CD4-positive, alpha-beta memory T cell (primary cell): ENCODE measurements at regions not wholly inside any gene's neighbourhood (a gene's known extent, or its start where the extent isn't known, plus 50 kb on each side); places are given as distances from the start of the nearest gene placed in this dataset.

Experiments
- CTCF ChIA-PET: fragments of 350-600 bp; sonication (Branson Sonifier 250); formaldehyde crosslinking; loops from one replicate; lab custom pipeline; 2021; ENCODE audit warnings: inconsistent platforms; ENCODE audit not compliant: partially characterized antibody; lab: Charles Lee
- POLR2A ChIA-PET: fragments of 350-600 bp; sonication (Branson Sonifier 250); formaldehyde crosslinking; loops from one replicate; lab custom pipeline; 2021; ENCODE audit not compliant: partially characterized antibody; lab: Charles Lee
- DNase-seq, 5 donors: peaks; one replicate each; pipeline versions ENCODE4 v3.0.0 to v3.0.0-alpha.2; 2020 to 2022; ENCODE audit warnings: mixed read lengths in 1 of 5
- H3K27ac ChIP-seq: one replicate; pipeline ENCODE4 v1.7.0; 2013; ENCODE audit warnings: low read depth, low read length
- H3K27me3 ChIP-seq: 2 replicates; pipeline ENCODE4 v1.7.0; 2013; ENCODE audit warnings: mild to moderate bottlenecking, low read length, moderate library complexity; ENCODE audit not compliant: insufficient read depth
- H3K36me3 ChIP-seq: 2 replicates; pipeline ENCODE4 v1.7.0; 2013; ENCODE audit warnings: mild to moderate bottlenecking, low read length, moderate library complexity; ENCODE audit not compliant: insufficient read depth
- H3K4me1 ChIP-seq: 2 replicates; pipeline ENCODE4 v1.7.0; 2013; ENCODE audit warnings: mild to moderate bottlenecking, low read length, moderate library complexity; ENCODE audit not compliant: insufficient read depth
- H3K4me3 ChIP-seq, 2 donors: one replicate each; pipeline ENCODE4 v1.7.0; 2013; ENCODE audit warnings: low read length in 2 of 2, mild to moderate bottlenecking in 1 of 2
- H3K9me3 ChIP-seq, 2 donors: one replicate each; pipeline ENCODE4 v1.7.0; 2013; ENCODE audit warnings: low read length in 2 of 2, control low read depth in 1 of 2; ENCODE audit not compliant: control insufficient read depth in 1 of 2
- H3K27ac Mint-ChIP-seq, 7 donors: one replicate each; pipeline ENCODE4 v1.8.0; 2020 to 2021; ENCODE audit warnings: mixed read lengths in 7 of 7, mild to moderate bottlenecking in 6 of 7, inconsistent platforms in 3 of 7, moderate library complexity in 3 of 7
- H3K27me3 Mint-ChIP-seq, 2 donors: one replicate each; pipeline ENCODE4 v1.8.0; 2020 to 2021; ENCODE audit warnings: mixed read lengths in 2 of 2
- H3K36me3 Mint-ChIP-seq, 2 donors: one replicate each; pipeline ENCODE4 v1.8.0; 2020 to 2021; ENCODE audit warnings: mixed read lengths in 2 of 2, inconsistent platforms in 1 of 2, mild to moderate bottlenecking in 1 of 2
- H3K4me1 Mint-ChIP-seq, 4 donors: one replicate each; pipeline ENCODE4 v1.8.0; 2020 to 2021; ENCODE audit warnings: mixed read lengths in 4 of 4, mild to moderate bottlenecking in 1 of 4
- H3K4me3 Mint-ChIP-seq, 8 donors: one replicate each; pipeline ENCODE4 v1.8.0; 2020 to 2021; ENCODE audit warnings: mixed read lengths in 8 of 8, mild to moderate bottlenecking in 7 of 8, moderate library complexity in 6 of 8, inconsistent platforms in 3 of 8
- H3K9me3 Mint-ChIP-seq, 8 donors: one replicate each; pipeline ENCODE4 v1.8.0; 2020 to 2021; ENCODE audit warnings: mixed read lengths in 8 of 8, mild to moderate bottlenecking in 5 of 8, inconsistent platforms in 3 of 8, moderate library complexity in 1 of 8
- intact Hi-C: fragments of 100-400 bp; cut with micrococcal nuclease; formaldehyde crosslinking; loops from one replicate; pipeline ENCODE4 v1.15.1; 2023

DNA sequence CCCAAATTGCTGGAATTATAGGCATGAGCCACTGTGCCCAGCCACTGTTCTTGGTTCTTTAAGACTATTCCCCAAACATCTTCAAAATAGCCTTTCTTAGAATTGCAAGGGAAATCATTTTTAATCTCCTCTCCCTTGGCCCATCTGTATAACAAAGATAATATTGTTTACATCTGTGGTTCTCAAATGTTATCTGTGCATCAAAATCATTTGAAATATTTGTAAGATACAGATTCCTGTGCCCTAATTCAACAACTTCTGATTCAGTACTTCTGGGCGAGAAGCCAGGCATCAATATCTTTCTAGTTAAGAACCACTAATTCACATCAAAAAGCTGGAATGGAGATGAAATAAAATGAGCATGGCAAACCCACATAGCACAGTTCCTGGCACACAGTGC, 83.0 kb downstream of the TMPRSS5 start:
- Histone ChIP-seq H3K4me3 (no peak overlapping the region), H3K36me3 (no peaks in the 10 kb centered on the region), H3K27ac (no peak overlapping the region), H3K4me1 (no peaks in the 10 kb centered on the region), H3K9me3 (no peaks in the 10 kb centered on the region), H3K27me3 (no peaks in the 10 kb centered on the region)
- intact Hi-C loops, result no loop called here
- POLR2A ChIA-PET, result no interaction called here
- peaks cover 6% of the 10 kb centered on the region in 2 donors for H3K27me3 Mint-ChIP-seq
- H3K4me1 Mint-ChIP-seq, result no peaks in the 10 kb centered on the region
- H3K4me3 Mint-ChIP-seq, result no peak overlapping the region
- CTCF ChIA-PET, result no interaction called here
- no peak for DNase-seq
- no peak overlapping the region for H3K27ac Mint-ChIP-seq
- H3K9me3 Mint-ChIP-seq, result peaks cover 0 to 22% (median 7%) of the 10 kb centered on the region in 8 donors
- no peaks in the 10 kb centered on the region for H3K36me3 Mint-ChIP-seq

DNA sequence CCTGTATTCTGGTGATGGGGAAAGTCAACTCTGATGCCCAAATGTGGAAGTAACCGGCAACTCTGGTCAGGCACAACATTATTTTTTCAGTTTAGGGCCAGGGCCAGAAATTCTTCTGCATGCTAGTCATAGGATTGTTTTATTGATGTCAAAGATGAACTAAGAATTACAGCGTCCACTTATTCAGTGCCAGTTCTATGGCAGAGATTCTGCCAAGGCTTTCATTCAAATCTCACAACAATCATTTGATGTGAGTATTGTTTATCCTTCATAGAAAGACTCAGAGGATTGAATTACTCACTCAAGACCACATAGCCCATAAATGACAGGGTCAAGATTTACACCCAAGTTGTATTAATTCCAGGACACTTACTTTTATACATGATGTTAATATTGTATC, 87.7 kb downstream of the TMPRSS5 start:
- Mint-ChIP-seq H3K36me3 (no peaks in the 10 kb centered on the region), H3K4me3 (no peak overlapping the region), H3K27ac (no peak overlapping the region), H3K4me1 (no peaks in the 10 kb centered on the region), H3K27me3 (peaks cover 4% of the 10 kb centered on the region in 2 donors), H3K9me3 (peaks cover 0 to 22% (median 7%) of the 10 kb centered on the region in 8 donors)
- Histone ChIP-seq H3K4me3 (no peak overlapping the region), H3K27ac (no peak overlapping the region), H3K27me3 (no peaks in the 10 kb centered on the region), H3K9me3 (no peaks in the 10 kb centered on the region), H3K36me3 (no peaks in the 10 kb centered on the region), H3K4me1 (no peaks in the 10 kb centered on the region)
- POLR2A ChIA-PET, result no interaction called here
- intact Hi-C loops, result no loop called here
- no peak for DNase-seq
- CTCF ChIA-PET, result no interaction called here

DNA sequence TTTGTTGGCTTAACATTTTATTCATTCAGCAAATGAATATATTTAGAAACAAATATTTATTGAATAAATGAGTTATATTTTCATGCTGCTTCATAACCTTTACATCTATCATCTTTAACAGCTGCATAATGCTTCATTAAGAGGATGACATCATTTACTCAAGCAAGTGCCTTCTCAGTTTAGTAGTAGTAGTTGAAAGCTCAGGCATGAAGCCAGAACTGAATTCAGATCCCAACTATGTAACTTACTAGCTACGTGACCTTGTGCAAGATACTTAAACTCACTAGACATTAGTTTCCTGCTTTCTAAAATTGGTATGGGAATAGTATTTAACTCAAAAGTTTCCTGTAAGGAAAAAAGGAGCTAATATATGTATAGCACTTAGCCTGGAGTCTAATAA, 90.3 kb downstream of the TMPRSS5 start:
- peaks cover 0 to 18% (median 5%) of the 10 kb centered on the region in 8 donors for H3K9me3 Mint-ChIP-seq
- H3K4me1 Mint-ChIP-seq, result no peaks in the 10 kb centered on the region
- H3K36me3 ChIP-seq, result no peaks in the 10 kb centered on the region
- H3K27me3 ChIP-seq, result no peaks in the 10 kb centered on the region
- POLR2A ChIA-PET, result no interaction called here
- peaks cover 2% of the 10 kb centered on the region in 2 donors for H3K27me3 Mint-ChIP-seq
- DNase-seq, result no peak
- CTCF ChIA-PET, result no interaction called here
- H3K27ac Mint-ChIP-seq, result no peak overlapping the region
- no peak overlapping the region for H3K4me3 ChIP-seq
- intact Hi-C loops, result no loop called here
- H3K36me3 Mint-ChIP-seq, result no peaks in the 10 kb centered on the region
- H3K4me3 Mint-ChIP-seq, result no peak overlapping the region
- H3K27ac ChIP-seq, result no peak overlapping the region
- H3K4me1 ChIP-seq, result no peaks in the 10 kb centered on the region
- no peaks in the 10 kb centered on the region for H3K9me3 ChIP-seq

DNA sequence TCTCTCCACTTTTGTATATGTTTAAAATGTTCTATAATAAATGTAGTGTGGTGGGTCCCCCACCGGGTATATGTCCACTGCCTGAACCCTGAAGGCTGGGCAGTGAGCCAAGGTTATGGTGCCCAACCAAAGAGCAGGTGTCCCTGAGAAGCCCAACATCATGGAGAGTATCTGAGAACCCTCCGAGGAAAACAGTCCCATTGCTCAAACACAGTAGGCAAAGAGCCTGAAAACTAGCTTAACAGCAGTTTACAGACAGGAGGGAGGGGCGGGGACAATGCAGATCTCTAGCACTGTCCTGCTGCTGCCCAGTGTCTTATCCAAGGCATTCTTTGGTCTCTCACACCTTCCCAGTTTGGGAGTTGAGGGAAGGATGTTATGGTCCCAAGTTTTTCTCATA, 91.0 kb downstream of the TMPRSS5 start:
- CTCF ChIA-PET, result no interaction called here
- H3K27ac Mint-ChIP-seq, result no peak overlapping the region

DNA sequence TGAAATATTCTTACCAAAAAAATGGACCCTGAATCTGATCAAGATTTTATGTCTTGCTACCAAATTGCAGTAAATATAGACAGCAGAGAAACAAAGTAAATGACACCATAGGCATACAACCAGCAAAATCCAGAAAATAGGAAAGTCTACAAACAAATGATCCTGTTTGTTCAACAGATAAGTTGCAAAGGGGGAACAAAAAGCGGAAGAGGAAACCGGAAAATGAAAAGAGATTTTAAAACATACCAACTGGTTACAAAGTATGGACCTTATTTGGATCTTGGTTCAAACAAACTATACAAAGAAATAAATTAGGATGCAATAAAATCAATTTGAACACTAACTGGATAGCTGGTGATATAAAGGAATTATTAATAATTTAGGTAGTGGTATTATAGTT, 92.0 kb downstream of the TMPRSS5 start:
- Histone ChIP-seq H3K9me3 (no peaks in the 10 kb centered on the region), H3K4me1 (no peaks in the 10 kb centered on the region), H3K4me3 (no peak overlapping the region), H3K36me3 (no peaks in the 10 kb centered on the region), H3K27me3 (no peaks in the 10 kb centered on the region), H3K27ac (no peak overlapping the region)
- intact Hi-C loops, result no loop called here
- no peak for DNase-seq
- ChIA-PET CTCF (no interaction called here), POLR2A (no interaction called here)
- Mint-ChIP-seq H3K27ac (no peak overlapping the region), H3K4me1 (no peaks in the 10 kb centered on the region), H3K9me3 (peaks cover 0 to 6% (median 0%) of the 10 kb centered on the region in 8 donors), H3K27me3 (peaks cover 2% of the 10 kb centered on the region in 2 donors), H3K36me3 (no peaks in the 10 kb centered on the region), H3K4me3 (no peak overlapping the region)

More for the DNA sequence above, 91.0 kb downstream of the TMPRSS5 start:
- H3K36me3 Mint-ChIP-seq, result no peaks in the 10 kb centered on the region
- no peaks in the 10 kb centered on the region for H3K4me1 Mint-ChIP-seq
- no peaks in the 10 kb centered on the region for H3K9me3 ChIP-seq
- no peak overlapping the region for H3K4me3 Mint-ChIP-seq
- no peak overlapping the region for H3K4me3 ChIP-seq
- H3K27me3 ChIP-seq, result no peaks in the 10 kb centered on the region
- H3K36me3 ChIP-seq, result no peaks in the 10 kb centered on the region
- no peak overlapping the region for H3K27ac ChIP-seq
- H3K9me3 Mint-ChIP-seq, result peaks cover 0 to 16% (median 5%) of the 10 kb centered on the region in 8 donors
- no peak for DNase-seq
- POLR2A ChIA-PET, result no interaction called here
- intact Hi-C loops, result no loop called here
- no peaks in the 10 kb centered on the region for H3K4me1 ChIP-seq
- peaks cover 2% of the 10 kb centered on the region in 2 donors for H3K27me3 Mint-ChIP-seq

DNA sequence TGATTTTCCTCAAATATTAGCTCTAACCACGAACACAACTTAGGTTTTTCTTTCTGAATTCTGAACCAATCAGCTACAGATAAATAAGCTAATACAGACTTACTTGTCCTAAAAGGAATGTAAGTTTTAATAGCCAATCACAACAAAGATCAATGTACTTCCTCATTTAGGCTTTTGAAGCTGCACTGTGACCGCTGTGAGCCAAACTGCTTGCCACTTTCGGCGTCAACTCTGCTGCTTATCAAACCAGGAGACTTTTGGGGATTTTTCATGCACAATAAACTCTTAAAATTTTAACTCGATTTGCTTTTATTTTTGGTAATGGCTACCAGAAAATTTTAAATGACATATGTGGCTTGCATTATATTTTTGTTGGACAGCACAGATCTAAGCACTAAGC, 92.5 kb downstream of the TMPRSS5 start:
- H3K9me3 Mint-ChIP-seq, result peaks cover 0 to 5% (median 0%) of the 10 kb centered on the region in 8 donors
- Histone ChIP-seq H3K27ac (no peak overlapping the region), H3K4me1 (no peaks in the 10 kb centered on the region), H3K9me3 (no peaks in the 10 kb centered on the region), H3K36me3 (no peaks in the 10 kb centered on the region), H3K27me3 (no peaks in the 10 kb centered on the region), H3K4me3 (no peak overlapping the region)
- intact Hi-C loops, result no loop called here
- ChIA-PET POLR2A (no interaction called here), CTCF (no interaction called here)
- H3K4me3 Mint-ChIP-seq, result no peak overlapping the region
- no peaks in the 10 kb centered on the region for H3K36me3 Mint-ChIP-seq
- peaks cover 2% of the 10 kb centered on the region in 2 donors for H3K27me3 Mint-ChIP-seq
- H3K4me1 Mint-ChIP-seq, result no peaks in the 10 kb centered on the region
- DNase-seq, result no peak
- no peak overlapping the region for H3K27ac Mint-ChIP-seq

DNA sequence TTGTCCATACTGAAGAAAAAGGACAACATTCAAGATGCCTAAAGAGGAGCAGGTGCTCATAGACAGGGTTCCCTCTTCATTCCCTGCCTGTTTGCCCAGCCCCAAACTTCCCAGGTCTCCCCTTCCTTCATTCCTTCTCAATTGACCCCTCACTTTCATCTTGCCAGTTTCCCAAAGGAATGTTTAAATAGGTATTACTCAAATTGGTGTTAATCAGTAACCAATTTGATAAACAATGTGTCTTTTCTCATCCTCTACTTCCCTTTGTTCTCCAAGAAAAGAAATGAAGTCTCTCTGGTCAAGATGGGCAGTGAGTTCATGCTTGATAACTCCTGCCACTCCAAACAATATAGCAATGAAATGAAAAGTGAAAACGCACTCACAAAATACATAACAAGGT, 101.9 kb downstream of the TMPRSS5 start:
- Mint-ChIP-seq H3K27ac (no peak overlapping the region), H3K27me3 (peaks cover 2 to 6% of the 10 kb centered on the region in 2 donors), H3K36me3 (no peaks in the 10 kb centered on the region), H3K9me3 (peaks cover 0 to 13% (median 6%) of the 10 kb centered on the region in 8 donors), H3K4me1 (no peaks in the 10 kb centered on the region), H3K4me3 (no peak overlapping the region)
- POLR2A ChIA-PET, result no interaction called here
- Histone ChIP-seq H3K36me3 (no peaks in the 10 kb centered on the region), H3K9me3 (no peaks in the 10 kb centered on the region), H3K27ac (no peak overlapping the region), H3K27me3 (no peaks in the 10 kb centered on the region), H3K4me1 (no peaks in the 10 kb centered on the region), H3K4me3 (no peak overlapping the region)
- intact Hi-C loops, result no loop called here
- CTCF ChIA-PET, result no interaction called here
- no peak for DNase-seq
